Parathyroid adenoma (tissue), 2 donors: ENCODE measurements at regions not wholly inside any gene's neighbourhood (a gene's known extent, or its start where the extent isn't known, plus 50 kb on each side); places are given as distances from the start of the nearest gene placed in this dataset.

ENCODE experiments used
- H2AFZ ChIP-seq: fragments of 300-600 bp; sonication (generic); one replicate; pipeline ENCODE4 v1.7.0; 2017; ENCODE audit warnings: antibody characterized with exemption, mild to moderate bottlenecking
- H3K27ac ChIP-seq: fragments of 300-600 bp; sonication (generic); one replicate; pipeline ENCODE4 v1.7.0; 2017
- H3K27me3 ChIP-seq: fragments of 300-600 bp; sonication (generic); one replicate; pipeline ENCODE4 v1.7.0; 2017; ENCODE audit warnings: low read length; ENCODE audit not compliant: control insufficient read depth, insufficient read depth
- H3K36me3 ChIP-seq: fragments of 300-600 bp; sonication (generic); one replicate; pipeline ENCODE4 v1.7.0; 2017; ENCODE audit warnings: low read length; ENCODE audit not compliant: control insufficient read depth, insufficient read depth
- H3K4me1 ChIP-seq: fragments of 300-600 bp; sonication (generic); one replicate; pipeline ENCODE4 v1.7.0; 2017; ENCODE audit warnings: control low read depth
- H3K4me2 ChIP-seq: fragments of 300-600 bp; sonication (generic); one replicate; pipeline ENCODE4 v1.7.0; 2017; ENCODE audit warnings: low read length
- H3K4me3 ChIP-seq: fragments of 300-600 bp; sonication (generic); one replicate; pipeline ENCODE4 v1.7.0; 2017; ENCODE audit warnings: low read depth, low read length
- H3K79me2 ChIP-seq: fragments of 300-600 bp; sonication (generic); one replicate; pipeline ENCODE4 v1.7.0; 2017; ENCODE audit warnings: control low read depth
- H3K9ac ChIP-seq: fragments of 300-600 bp; sonication (generic); one replicate; pipeline ENCODE4 v1.7.0; 2017; ENCODE audit warnings: mild to moderate bottlenecking
- H3K9me3 ChIP-seq: fragments of 300-600 bp; sonication (generic); one replicate; pipeline ENCODE4 v1.7.0; 2017; ENCODE audit warnings: low read length; ENCODE audit not compliant: control insufficient read depth
- TF ChIP-seq, protein P1 (sequence below): fragments of 300-600 bp; sonication (generic); IDR thresholded peaks from one replicate; pipeline ENCODE4 v1.7.0; 2017; ENCODE audit warnings: antibody characterized with exemption, mild to moderate bottlenecking
- donor health status: primary hyperparathyroidism.

- Histone ChIP-seq H3K4me3 (no peak overlapping the region), H3K27ac (no peak overlapping the region), H3K9ac (no peak overlapping the region), H3K36me3 (no peaks in the 10 kb centered on the region), H3K9me3 (no peaks in the 10 kb centered on the region), H3K79me2 (no peaks in the 10 kb centered on the region), H3K27me3 (no peaks in the 10 kb centered on the region), H3K4me1 (no peaks in the 10 kb centered on the region), H3K4me2 (no peak overlapping the region), H2AFZ (no peak overlapping the region)
- TF ChIP-seq, protein P1, sequence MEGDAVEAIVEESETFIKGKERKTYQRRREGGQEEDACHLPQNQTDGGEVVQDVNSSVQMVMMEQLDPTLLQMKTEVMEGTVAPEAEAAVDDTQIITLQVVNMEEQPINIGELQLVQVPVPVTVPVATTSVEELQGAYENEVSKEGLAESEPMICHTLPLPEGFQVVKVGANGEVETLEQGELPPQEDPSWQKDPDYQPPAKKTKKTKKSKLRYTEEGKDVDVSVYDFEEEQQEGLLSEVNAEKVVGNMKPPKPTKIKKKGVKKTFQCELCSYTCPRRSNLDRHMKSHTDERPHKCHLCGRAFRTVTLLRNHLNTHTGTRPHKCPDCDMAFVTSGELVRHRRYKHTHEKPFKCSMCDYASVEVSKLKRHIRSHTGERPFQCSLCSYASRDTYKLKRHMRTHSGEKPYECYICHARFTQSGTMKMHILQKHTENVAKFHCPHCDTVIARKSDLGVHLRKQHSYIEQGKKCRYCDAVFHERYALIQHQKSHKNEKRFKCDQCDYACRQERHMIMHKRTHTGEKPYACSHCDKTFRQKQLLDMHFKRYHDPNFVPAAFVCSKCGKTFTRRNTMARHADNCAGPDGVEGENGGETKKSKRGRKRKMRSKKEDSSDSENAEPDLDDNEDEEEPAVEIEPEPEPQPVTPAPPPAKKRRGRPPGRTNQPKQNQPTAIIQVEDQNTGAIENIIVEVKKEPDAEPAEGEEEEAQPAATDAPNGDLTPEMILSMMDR = no peak
Measured at GRCh38 chr10:44478876-44479705, 94.2 kb upstream of the CXCL12 start.

GRCh38 chr10:44492678-44493077, 107.8 kb upstream of the CXCL12 start:
- H3K27ac ChIP-seq = no peak overlapping the region
- no peaks in the 10 kb centered on the region for H3K4me1 ChIP-seq

DNA sequence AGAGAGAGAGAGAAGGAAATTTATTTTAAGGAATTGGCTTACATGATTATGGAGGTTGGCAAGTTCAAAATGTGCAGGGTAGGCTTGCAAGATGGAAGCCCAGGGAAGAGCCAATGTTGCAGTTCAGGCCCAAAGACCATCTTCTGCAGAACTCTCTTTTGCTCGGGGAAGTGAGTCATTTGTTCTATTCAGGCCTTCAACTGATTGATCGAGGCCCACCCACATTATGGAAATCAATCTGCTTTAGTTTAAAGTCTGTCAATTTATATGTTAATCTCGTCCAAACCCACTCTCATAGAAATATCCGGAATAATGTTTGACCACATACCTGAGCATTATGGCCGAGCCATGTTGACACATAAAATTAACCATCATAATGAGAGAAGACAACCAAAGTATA, 113.3 kb upstream of the CXCL12 start:
- no peaks in the 10 kb centered on the region for H3K36me3 ChIP-seq
- no peaks in the 10 kb centered on the region for H3K79me2 ChIP-seq
- H3K27me3 ChIP-seq = no peaks in the 10 kb centered on the region
- TF ChIP-seq, protein P1 = no peak
- H3K4me1 ChIP-seq = no peaks in the 10 kb centered on the region
- no peak overlapping the region for H3K4me2 ChIP-seq
- H3K9ac ChIP-seq = no peak overlapping the region
- no peak overlapping the region for H3K27ac ChIP-seq
- no peak overlapping the region for H2AFZ ChIP-seq
- no peaks in the 10 kb centered on the region for H3K9me3 ChIP-seq
- H3K4me3 ChIP-seq = no peak overlapping the region

More at GRCh38 chr10:44492678-44493077, 107.8 kb upstream of the CXCL12 start:
- no peaks in the 10 kb centered on the region for H3K36me3 ChIP-seq
- H3K4me3 ChIP-seq = no peak overlapping the region
- no peaks in the 10 kb centered on the region for H3K9me3 ChIP-seq
- H3K9ac ChIP-seq = no peak overlapping the region
- H3K4me2 ChIP-seq = no peak overlapping the region
- H2AFZ ChIP-seq = no peak overlapping the region
- TF ChIP-seq, protein P1 = no peak
- no peaks in the 10 kb centered on the region for H3K27me3 ChIP-seq
- H3K79me2 ChIP-seq = no peaks in the 10 kb centered on the region

- Histone ChIP-seq H3K79me2 (no peaks in the 10 kb centered on the region), H3K27me3 (no peaks in the 10 kb centered on the region), H3K4me3 (no peak overlapping the region), H2AFZ (no peak overlapping the region), H3K36me3 (no peaks in the 10 kb centered on the region), H3K9me3 (no peaks in the 10 kb centered on the region), H3K4me1 (no peaks in the 10 kb centered on the region), H3K4me2 (no peak overlapping the region), H3K9ac (no peak overlapping the region), H3K27ac (no peak overlapping the region)
- TF ChIP-seq, protein P1 = no peak
Measured at GRCh38 chr10:44500451-44500850, 115.6 kb upstream of the CXCL12 start.

GRCh38 chr10:44506386-44506785, 121.5 kb upstream of the CXCL12 start:
- Histone ChIP-seq H3K4me2 (no peak overlapping the region), H3K9me3 (no peaks in the 10 kb centered on the region), H3K79me2 (no peaks in the 10 kb centered on the region), H2AFZ (no peak overlapping the region), H3K4me1 (no peaks in the 10 kb centered on the region), H3K27ac (no peak overlapping the region), H3K27me3 (no peaks in the 10 kb centered on the region), H3K4me3 (no peak overlapping the region), H3K36me3 (no peaks in the 10 kb centered on the region), H3K9ac (no peak overlapping the region)
- TF ChIP-seq, protein P1 = no peak
